H9 (cell line): ENCODE measurements at regions not wholly inside any gene's neighbourhood (a gene's known extent, or its start where the extent isn't known, plus 50 kb on each side); places are given as distances from the start of the nearest gene placed in this dataset.

Experiments used
- DNase-seq: peaks from one replicate; pipeline ENCODE4 v3.0.0-alpha.2; 2017
- H2AFZ ChIP-seq: one replicate; pipeline ENCODE4 v1.6.1; 2013; ENCODE audit warnings: mild to moderate bottlenecking, low read length, control low read depth, moderate library complexity
- H2AK5ac ChIP-seq: 2 replicates; pipeline ENCODE4 v1.6.1; 2013; ENCODE audit warnings: low read length, control low read depth, mixed read lengths; ENCODE audit not compliant: insufficient read length
- H2BK120ac ChIP-seq: one replicate; pipeline ENCODE4 v1.6.1; 2013; ENCODE audit warnings: low read depth, mild to moderate bottlenecking, low read length, control low read depth, inconsistent platforms; ENCODE audit not compliant: poor library complexity, severe bottlenecking
- H2BK12ac ChIP-seq: 2 replicates; pipeline ENCODE4 v1.6.1; 2013; ENCODE audit warnings: low read length, control low read depth, mixed read lengths, low read depth; ENCODE audit not compliant: insufficient read length
- H2BK15ac ChIP-seq: 2 replicates; pipeline ENCODE4 v1.6.1; 2013; ENCODE audit warnings: low read depth, low read length, control low read depth
- H2BK20ac ChIP-seq: one replicate; pipeline ENCODE4 v1.6.1; 2013; ENCODE audit warnings: low read depth, mild to moderate bottlenecking, low read length, control low read depth, inconsistent platforms; ENCODE audit not compliant: poor library complexity, severe bottlenecking
- H2BK5ac ChIP-seq: 2 replicates; pipeline ENCODE4 v1.6.1; 2013; ENCODE audit warnings: low read length, control low read depth, mixed read lengths; ENCODE audit not compliant: insufficient read length
- H3K14ac ChIP-seq: 2 replicates; pipeline ENCODE4 v1.6.1; 2013; ENCODE audit warnings: low read length, control low read depth; ENCODE audit not compliant: insufficient read depth
- H3K18ac ChIP-seq: 2 replicates; pipeline ENCODE4 v1.6.1; 2013; ENCODE audit warnings: low read depth, mild to moderate bottlenecking, mixed read lengths, low read length, control low read depth; ENCODE audit not compliant: insufficient read length
- H3K23ac ChIP-seq: 2 replicates; pipeline ENCODE4 v1.6.1; 2013; ENCODE audit warnings: low read length, control low read depth, mixed read lengths, low read depth; ENCODE audit not compliant: insufficient read length
- H3K23me2 ChIP-seq: 2 replicates; pipeline ENCODE4 v1.6.1; 2013; ENCODE audit warnings: low read depth, mild to moderate bottlenecking, mixed read lengths, low read length, control low read depth; ENCODE audit not compliant: insufficient read length, poor library complexity, severe bottlenecking
- H3K27ac ChIP-seq: 2 replicates; pipeline ENCODE4 v1.5.1; 2013; ENCODE audit warnings: low read length, control low read depth, mixed read lengths, low read depth; ENCODE audit not compliant: insufficient read length
- H3K27me3 ChIP-seq: 2 replicates; pipeline ENCODE4 v1.6.1; 2013; ENCODE audit warnings: low read length, control low read depth, inconsistent platforms; ENCODE audit not compliant: insufficient read depth
- H3K4ac ChIP-seq: 2 replicates; pipeline ENCODE4 v1.6.1; 2013; ENCODE audit warnings: low read depth, mild to moderate bottlenecking, control low read depth, inconsistent platforms, low read length, moderate library complexity
- H3K4me1 ChIP-seq: 2 replicates; pipeline ENCODE4 v1.6.1; 2013; ENCODE audit warnings: low read length, control low read depth, inconsistent platforms; ENCODE audit not compliant: insufficient read depth
- H3K4me2 ChIP-seq: 2 replicates; pipeline ENCODE4 v1.6.1; 2013; ENCODE audit warnings: low read length, control low read depth, mixed read lengths; ENCODE audit not compliant: insufficient read length, insufficient read depth
- H3K56ac ChIP-seq: 2 replicates; pipeline ENCODE4 v1.6.1; 2013; ENCODE audit warnings: low read depth, mild to moderate bottlenecking, mixed read lengths, low read length, control low read depth; ENCODE audit not compliant: insufficient read length
- H3K79me1 ChIP-seq: 2 replicates; pipeline ENCODE4 v1.6.1; 2013; ENCODE audit warnings: low read depth, mild to moderate bottlenecking, moderate library complexity, low read length, control low read depth, inconsistent platforms; ENCODE audit not compliant: insufficient read depth, poor library complexity, severe bottlenecking
- H3K79me2 ChIP-seq: 2 replicates; pipeline ENCODE4 v1.6.1; 2013; ENCODE audit warnings: low read length, control low read depth, inconsistent platforms; ENCODE audit not compliant: insufficient read depth
- H3K9ac ChIP-seq: 2 replicates; pipeline ENCODE4 v1.6.1; 2013; ENCODE audit warnings: low read length, control low read depth, mixed read lengths; ENCODE audit not compliant: insufficient read length; ENCODE audit errors: extremely low read depth
- H3K9me3 ChIP-seq: one replicate; pipeline ENCODE4 v1.6.1; 2013; ENCODE audit warnings: low read depth, low read length, inconsistent platforms; ENCODE audit not compliant: control insufficient read depth
- H3T11ph ChIP-seq: one replicate; pipeline ENCODE4 v1.6.1; 2013; ENCODE audit warnings: mild to moderate bottlenecking, low read length, control low read depth, inconsistent platforms
- H4K20me1 ChIP-seq: one replicate; pipeline ENCODE4 v1.6.1; 2013; ENCODE audit not compliant: control insufficient read depth, insufficient read length, insufficient read depth
- H4K5ac ChIP-seq: 2 replicates; pipeline ENCODE4 v1.6.1; 2013; ENCODE audit warnings: low read depth, mild to moderate bottlenecking, mixed read lengths, low read length, control low read depth; ENCODE audit not compliant: insufficient read length
- H4K8ac ChIP-seq: replicated peaks from 2 replicates; pipeline ENCODE4 v1.6.1; 2013; ENCODE audit warnings: low read length, control low read depth, mixed read lengths, low read depth; ENCODE audit not compliant: insufficient read length
- H4K91ac ChIP-seq: 2 replicates; pipeline ENCODE4 v1.6.1; 2013; ENCODE audit warnings: low read depth, mild to moderate bottlenecking, moderate library complexity, mixed read lengths, low read length, control low read depth; ENCODE audit not compliant: insufficient read length
- H3K27ac Mint-ChIP-seq, 3 experiments: 2 replicates in 2 of 3; 3 replicates in 1 of 3; pipeline ENCODE4 v1.8.0; 2020 to 2021; ENCODE audit warnings: mixed read lengths in 3 of 3, mild to moderate bottlenecking in 1 of 3, moderate library complexity in 1 of 3
- H3K27me3 Mint-ChIP-seq: 2 replicates; pipeline ENCODE4 v1.8.0; 2021; ENCODE audit warnings: low read depth, mild to moderate bottlenecking, moderate library complexity, mixed read lengths
- H3K36me3 Mint-ChIP-seq, 3 experiments: 2 replicates in 2 of 3; 3 replicates in 1 of 3; pipeline ENCODE4 v1.8.0; 2020 to 2021; ENCODE audit warnings: low read depth in 3 of 3, mixed read lengths in 3 of 3; ENCODE audit not compliant: insufficient read depth in 1 of 3
- H3K4me1 Mint-ChIP-seq, 2 experiments: 2 replicates each; pipeline ENCODE4 v1.8.0; 2020; ENCODE audit warnings: mixed read lengths in 2 of 2
- H3K4me3 Mint-ChIP-seq, 2 experiments: 2 replicates in 1 of 2; 3 replicates in 1 of 2; pipeline ENCODE4 v1.8.0; 2020 to 2021; ENCODE audit warnings: mild to moderate bottlenecking in 2 of 2, mixed read lengths in 2 of 2, moderate library complexity in 1 of 2
- H3K9me3 Mint-ChIP-seq, 2 experiments: 2 replicates in 1 of 2; 3 replicates in 1 of 2; pipeline ENCODE4 v1.8.0; 2020; ENCODE audit warnings: mild to moderate bottlenecking in 2 of 2, mixed read lengths in 2 of 2, moderate library complexity in 1 of 2
- CTCF ChIP-seq: fragments of 200-600 bp; sonication (generic); conservative IDR thresholded peaks from 3 replicates; pipeline ENCODE4 v1.8.0; 2021; ENCODE audit warnings: antibody characterized with exemption, mild to moderate bottlenecking
- WGBS: extraction: QIAGEN DNeasy Blood & Tissue Kit; methylation state at CpG from one replicate; pipeline ENCODE4 v1.1.7; 2013; ENCODE audit warnings: missing lambda C conversion rate, low lambda C conversion rate, mixed read lengths; ENCODE audit not compliant: insufficient read length; ENCODE audit errors: extremely low coverage; 5-methylcytosine and 5-hydroxymethylcytosine counted together

GRCh38 chr5:112534067-112534583, 115.0 kb upstream of the EPB41L4A start:
- Histone ChIP-seq H4K5ac (no peak overlapping the region), H4K91ac (no peak overlapping the region), H2BK12ac (no peak overlapping the region), H4K8ac (no peak overlapping the region), H2BK5ac (no peak overlapping the region), H2BK120ac (no peak overlapping the region), H3K56ac (no peak overlapping the region), H3K27ac (no peak overlapping the region), H3K79me2 (no peaks in the 10 kb centered on the region), H3T11ph (no peak overlapping the region), H3K23me2 (no peaks in the 10 kb centered on the region), H3K18ac (no peak overlapping the region), H4K20me1 (no peaks in the 10 kb centered on the region), H3K79me1 (no peaks in the 10 kb centered on the region), H3K4me2 (no peak overlapping the region), H3K9me3 (no peaks in the 10 kb centered on the region), H3K9ac (no peak overlapping the region), H3K14ac (no peak overlapping the region), H3K4me1 (peaks cover 8% of the 10 kb centered on the region), H3K4ac (no peak overlapping the region), H2BK15ac (no peak overlapping the region), H3K23ac (no peak overlapping the region), H3K27me3 (no peaks in the 10 kb centered on the region), H2BK20ac (no peak overlapping the region), H2AFZ (no peak overlapping the region), H2AK5ac (no peak overlapping the region)
- peaks cover 27 to 32% of the 10 kb centered on the region in 2 experiments for H3K4me1 Mint-ChIP-seq
- no CpG with 5 or more reads among the region's 1 CpG for WGBS
- H3K9me3 Mint-ChIP-seq, result no peaks in the 10 kb centered on the region
- TF ChIP-seq CTCF, result no peak
- no peaks in the 10 kb centered on the region for H3K27me3 Mint-ChIP-seq
- DNase-seq, result no peak
- H3K4me3 Mint-ChIP-seq, result no peak overlapping the region
- H3K36me3 Mint-ChIP-seq, result no peaks in the 10 kb centered on the region
- H3K27ac Mint-ChIP-seq, result no peak overlapping the region
